ENCODE measurements at regions not wholly inside any gene's neighbourhood (a gene's known extent, or its start where the extent isn't known, plus 50 kb on each side); places are given as distances from the start of the nearest gene placed in this dataset.

DNA sequence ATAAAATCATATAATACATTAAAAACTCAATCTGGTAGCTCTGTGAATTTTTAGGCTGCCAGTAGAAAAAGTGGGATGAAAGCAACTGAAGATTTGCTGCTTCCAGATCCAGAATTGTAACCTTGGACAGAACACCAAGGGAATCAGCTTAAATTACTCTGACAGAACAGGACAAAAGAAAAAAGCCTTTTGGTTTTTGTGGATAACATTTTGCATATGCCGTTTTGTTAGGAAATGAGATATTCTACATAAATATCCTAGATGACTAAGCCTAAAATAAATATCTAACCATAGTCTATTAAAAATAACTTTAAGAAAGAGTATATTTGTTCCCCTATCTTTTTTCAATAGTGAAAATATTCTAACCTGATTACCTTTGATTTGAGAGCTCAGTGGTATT, 148.7 kb upstream of the DOCK10 start:
- H3K9ac ChIP-seq (ENCODE audit: low read length in 3 of 3) = no peak overlapping the region
- intact Hi-C loops (cut with DNase I) = no loop called here
- no peak for TF ChIP-seq CTCF (IDR thresholded peaks at IDR 0.05; ENCODE audit: borderline replicate concordance, extremely low read depth, insufficient read depth)
- no peaks in the 10 kb centered on the region for H3K36me3 ChIP-seq (ENCODE audit: control insufficient read depth in 2 of 3, insufficient read depth in 3 of 3, low read length in 3 of 3)
- DNase-seq (no peak), FAIRE-seq (no peak)
- H3K27me3 ChIP-seq (ENCODE audit: control insufficient read depth, insufficient read depth, low read length) = no peaks in the 10 kb centered on the region
- H3K4me1 ChIP-seq (ENCODE audit: control insufficient read depth in 2 of 3, insufficient read depth in 2 of 3, low read depth in 1 of 3, low read length in 3 of 3) = no peaks in the 10 kb centered on the region
- H3K9me3 ChIP-seq (ENCODE audit: control insufficient read depth in 2 of 3, insufficient read depth in 1 of 3, low read length in 3 of 3) = no peaks in the 10 kb centered on the region
- H3K27ac ChIP-seq (ENCODE audit: low read depth in 2 of 2, low read length in 2 of 2) = no peak overlapping the region
- no peak overlapping the region for H3K4me3 ChIP-seq (ENCODE audit: low read length in 3 of 3)

DNA sequence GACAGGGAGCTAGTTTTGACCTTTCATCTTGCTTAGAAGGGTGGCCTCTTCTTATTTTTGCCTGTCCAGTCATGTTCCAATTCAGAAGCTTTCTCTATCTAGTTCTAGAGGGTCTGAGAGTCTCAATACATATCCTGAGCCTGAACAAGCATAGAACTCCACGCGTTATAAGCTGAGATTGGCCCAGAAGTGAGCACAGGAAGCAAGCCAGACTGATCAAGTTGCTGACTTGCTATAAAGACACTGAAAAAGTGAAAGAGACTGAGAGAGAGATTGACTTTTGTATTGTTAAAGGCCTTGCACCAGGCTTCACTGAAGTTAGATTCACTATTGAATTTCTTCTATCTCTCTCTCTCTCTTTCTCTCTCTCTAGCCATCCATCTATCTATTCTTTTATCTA, 142.7 kb upstream of the DOCK10 start:
- intact Hi-C loops (cut with DNase I) = no loop called here
- TF ChIP-seq CTCF (IDR thresholded peaks at IDR 0.05; ENCODE audit: borderline replicate concordance, extremely low read depth, insufficient read depth) = no peak
- Histone ChIP-seq H3K27ac (ENCODE audit: low read depth in 2 of 2, low read length in 2 of 2) (no peak overlapping the region), H3K9me3 (ENCODE audit: control insufficient read depth in 2 of 3, insufficient read depth in 1 of 3, low read length in 3 of 3) (no peaks in the 10 kb centered on the region), H3K36me3 (ENCODE audit: control insufficient read depth in 2 of 3, insufficient read depth in 3 of 3, low read length in 3 of 3) (no peaks in the 10 kb centered on the region), H3K9ac (ENCODE audit: low read length in 3 of 3) (no peak overlapping the region), H3K4me1 (ENCODE audit: control insufficient read depth in 2 of 3, insufficient read depth in 2 of 3, low read depth in 1 of 3, low read length in 3 of 3) (no peaks in the 10 kb centered on the region), H3K4me3 (ENCODE audit: low read length in 3 of 3) (no peak overlapping the region), H3K27me3 (ENCODE audit: control insufficient read depth, insufficient read depth, low read length) (no peaks in the 10 kb centered on the region)
- no peak for FAIRE-seq
- DNase-seq = no peak

DNA sequence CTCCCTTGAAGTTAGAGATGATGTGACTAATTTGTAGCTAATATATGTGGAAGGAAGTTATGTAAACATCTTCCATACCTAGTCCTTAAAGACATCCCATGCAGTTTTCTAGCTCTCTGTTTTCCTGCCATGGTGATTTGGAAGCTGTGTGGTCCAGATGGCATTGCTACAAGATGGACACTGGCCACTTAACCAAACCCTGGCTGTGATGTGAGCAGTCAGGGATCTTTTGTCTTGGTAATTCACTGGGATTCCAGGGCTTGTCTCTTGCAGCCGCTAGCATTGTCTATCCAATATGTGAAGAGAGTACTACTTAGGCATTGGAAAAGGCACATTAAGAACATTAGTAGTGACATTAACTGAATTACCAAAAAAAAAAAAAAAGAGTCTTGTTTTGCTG, 139.9 kb upstream of the DOCK10 start:
- H3K9ac ChIP-seq (ENCODE audit: low read length in 3 of 3) = no peak overlapping the region
- TF ChIP-seq CTCF (IDR thresholded peaks at IDR 0.05; ENCODE audit: borderline replicate concordance, extremely low read depth, insufficient read depth) = no peak
- FAIRE-seq = no peak

DNA sequence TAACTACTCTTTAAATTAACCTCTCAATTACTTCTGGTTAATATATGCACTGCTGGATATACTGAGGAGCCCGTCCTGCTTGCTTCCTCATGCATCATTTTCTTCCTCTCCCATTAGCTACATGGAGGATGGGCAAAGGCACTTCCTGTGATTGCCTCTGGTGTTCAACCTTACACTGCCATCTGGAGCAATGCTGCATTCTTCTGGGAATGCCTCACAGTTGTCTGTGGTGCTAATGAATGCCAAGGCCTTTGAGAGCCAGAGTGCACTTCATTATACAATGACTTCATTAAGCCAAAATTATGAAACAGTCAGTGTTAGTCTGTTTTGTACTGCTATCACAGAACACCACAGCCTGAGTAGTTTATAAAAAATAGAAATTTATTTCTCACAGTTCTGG, 134.8 kb upstream of the DOCK10 start:
- no peak for TF ChIP-seq CTCF (IDR thresholded peaks at IDR 0.05; ENCODE audit: borderline replicate concordance, extremely low read depth, insufficient read depth)
- no peaks in the 10 kb centered on the region for H3K4me1 ChIP-seq (ENCODE audit: control insufficient read depth in 2 of 3, insufficient read depth in 2 of 3, low read depth in 1 of 3, low read length in 3 of 3)
- DNase-seq (no peak), FAIRE-seq (no peak)
- H3K9me3 ChIP-seq (ENCODE audit: control insufficient read depth in 2 of 3, insufficient read depth in 1 of 3, low read length in 3 of 3) = no peaks in the 10 kb centered on the region
- intact Hi-C loops (cut with DNase I) = no loop called here
- H3K27me3 ChIP-seq (ENCODE audit: control insufficient read depth, insufficient read depth, low read length) = no peaks in the 10 kb centered on the region
- no peak overlapping the region for H3K27ac ChIP-seq (ENCODE audit: low read depth in 2 of 2, low read length in 2 of 2)
- H3K36me3 ChIP-seq (ENCODE audit: control insufficient read depth in 2 of 3, insufficient read depth in 3 of 3, low read length in 3 of 3) = no peaks in the 10 kb centered on the region
- no peak overlapping the region for H3K4me3 ChIP-seq (ENCODE audit: low read length in 3 of 3)
- no peak overlapping the region for H3K9ac ChIP-seq (ENCODE audit: low read length in 3 of 3)

More for the DNA sequence above, 139.9 kb upstream of the DOCK10 start:
- Histone ChIP-seq H3K4me1 (ENCODE audit: control insufficient read depth in 2 of 3, insufficient read depth in 2 of 3, low read depth in 1 of 3, low read length in 3 of 3) (no peaks in the 10 kb centered on the region), H3K36me3 (ENCODE audit: control insufficient read depth in 2 of 3, insufficient read depth in 3 of 3, low read length in 3 of 3) (no peaks in the 10 kb centered on the region), H3K9me3 (ENCODE audit: control insufficient read depth in 2 of 3, insufficient read depth in 1 of 3, low read length in 3 of 3) (no peaks in the 10 kb centered on the region), H3K27me3 (ENCODE audit: control insufficient read depth, insufficient read depth, low read length) (no peaks in the 10 kb centered on the region), H3K4me3 (ENCODE audit: low read length in 3 of 3) (no peak overlapping the region), H3K27ac (ENCODE audit: low read depth in 2 of 2, low read length in 2 of 2) (no peak overlapping the region)
- intact Hi-C loops (cut with DNase I) = no loop called here
- DNase-seq = no peak

Data from kidney (tissue), 13 donors.